ENCODE measurements at regions not wholly inside any gene's neighbourhood (a gene's known extent, or its start where the extent isn't known, plus 50 kb on each side); places are given as distances from the start of the nearest gene placed in this dataset.

GRCh38 chr5:39598661-39599248 is 174.0 kb upstream of the DAB2 start:
- Histone ChIP-seq H3K9me3 (ENCODE audit: control insufficient read depth, insufficient read depth, low read depth, low read length) (no peaks in the 10 kb centered on the region), H3K4me1 (ENCODE audit: control insufficient read depth, extremely low read depth, insufficient read depth, low read length) (no peaks in the 10 kb centered on the region), H4K20me1 (ENCODE audit: control insufficient read depth, extremely low read depth, insufficient read depth, low read length) (no peaks in the 10 kb centered on the region), H3K4me3 (replicated peaks in 1 of 4; ENCODE audit: control extremely low read depth in 1 of 4, insufficient read depth in 1 of 4, low read depth in 3 of 4, low read length in 4 of 4) (no peak overlapping the region), H3K79me2 (ENCODE audit: control insufficient read depth, insufficient read depth, low read length) (no peaks in the 10 kb centered on the region), H3K9ac (ENCODE audit: insufficient read depth, low read length) (no peak overlapping the region), H3K27ac (ENCODE audit: insufficient read depth, low read length) (no peak overlapping the region), H2AFZ (ENCODE audit: low read length) (no peak overlapping the region), H3K4me2 (ENCODE audit: extremely low read depth, insufficient read depth, low read length) (no peak overlapping the region), H3K27me3 (ENCODE audit: control insufficient read depth, insufficient read depth, low read length) (no peaks in the 10 kb centered on the region), H3K36me3 (ENCODE audit: control insufficient read depth, insufficient read depth, low read length) (no peaks in the 10 kb centered on the region)
- no peak for DNase-seq (ENCODE audit: low read depth in 2 of 2)
- TF ChIP-seq EZH2 (IDR thresholded peaks at IDR 0.05; ENCODE audit: low read length, missing control alignments): no peak
- no peak for TF ChIP-seq CTCF (conservative IDR thresholded peaks at IDR 0.05 in 1 of 2, IDR thresholded peaks at IDR 0.05 in 1 of 2; ENCODE audit: low read depth in 1 of 2, low read length in 2 of 2)

- no peaks in the 10 kb centered on the region for H3K36me3 ChIP-seq (ENCODE audit: control insufficient read depth, insufficient read depth, low read length)
- H3K79me2 ChIP-seq (ENCODE audit: control insufficient read depth, insufficient read depth, low read length): no peaks in the 10 kb centered on the region
- no peak for TF ChIP-seq EZH2 (IDR thresholded peaks at IDR 0.05; ENCODE audit: low read length, missing control alignments)
- no peak for TF ChIP-seq CTCF (conservative IDR thresholded peaks at IDR 0.05 in 1 of 2, IDR thresholded peaks at IDR 0.05 in 1 of 2; ENCODE audit: low read depth in 1 of 2, low read length in 2 of 2)
- no peak overlapping the region for H2AFZ ChIP-seq (ENCODE audit: low read length)
- no peak overlapping the region for H3K4me3 ChIP-seq (replicated peaks in 1 of 4; ENCODE audit: control extremely low read depth in 1 of 4, insufficient read depth in 1 of 4, low read depth in 3 of 4, low read length in 4 of 4)
- H3K4me2 ChIP-seq (ENCODE audit: extremely low read depth, insufficient read depth, low read length): no peak overlapping the region
- H3K27ac ChIP-seq (ENCODE audit: insufficient read depth, low read length): no peak overlapping the region
- H3K27me3 ChIP-seq (ENCODE audit: control insufficient read depth, insufficient read depth, low read length): no peaks in the 10 kb centered on the region
- no peaks in the 10 kb centered on the region for H3K4me1 ChIP-seq (ENCODE audit: control insufficient read depth, extremely low read depth, insufficient read depth, low read length)
- H3K9me3 ChIP-seq (ENCODE audit: control insufficient read depth, insufficient read depth, low read depth, low read length): no peaks in the 10 kb centered on the region
- no peak overlapping the region for H3K9ac ChIP-seq (ENCODE audit: insufficient read depth, low read length)
- DNase-seq (ENCODE audit: low read depth in 2 of 2): no peak
- H4K20me1 ChIP-seq (ENCODE audit: control insufficient read depth, extremely low read depth, insufficient read depth, low read length): no peaks in the 10 kb centered on the region
Measured at GRCh38 chr5:39588179-39588578, 163.4 kb upstream of the DAB2 start.

GRCh38 chr5:39587675-39588074 is 162.9 kb upstream of the DAB2 start:
- Histone ChIP-seq H3K36me3 (ENCODE audit: control insufficient read depth, insufficient read depth, low read length) (no peaks in the 10 kb centered on the region), H3K27ac (ENCODE audit: insufficient read depth, low read length) (no peak overlapping the region), H3K9me3 (ENCODE audit: control insufficient read depth, insufficient read depth, low read depth, low read length) (no peaks in the 10 kb centered on the region), H2AFZ (ENCODE audit: low read length) (no peak overlapping the region), H3K4me1 (ENCODE audit: control insufficient read depth, extremely low read depth, insufficient read depth, low read length) (no peaks in the 10 kb centered on the region), H3K9ac (ENCODE audit: insufficient read depth, low read length) (no peak overlapping the region), H3K79me2 (ENCODE audit: control insufficient read depth, insufficient read depth, low read length) (no peaks in the 10 kb centered on the region), H3K4me2 (ENCODE audit: extremely low read depth, insufficient read depth, low read length) (no peak overlapping the region), H3K4me3 (replicated peaks in 1 of 4; ENCODE audit: control extremely low read depth in 1 of 4, insufficient read depth in 1 of 4, low read depth in 3 of 4, low read length in 4 of 4) (no peak overlapping the region), H4K20me1 (ENCODE audit: control insufficient read depth, extremely low read depth, insufficient read depth, low read length) (no peaks in the 10 kb centered on the region), H3K27me3 (ENCODE audit: control insufficient read depth, insufficient read depth, low read length) (no peaks in the 10 kb centered on the region)
- no peak for DNase-seq (ENCODE audit: low read depth in 2 of 2)
- TF ChIP-seq CTCF (conservative IDR thresholded peaks at IDR 0.05 in 1 of 2, IDR thresholded peaks at IDR 0.05 in 1 of 2; ENCODE audit: low read depth in 1 of 2, low read length in 2 of 2) (no peak), EZH2 (IDR thresholded peaks at IDR 0.05; ENCODE audit: low read length, missing control alignments) (no peak)

Measured in fibroblast of lung (primary cell).